GM18498 (cell line): ENCODE measurements at regions not wholly inside any gene's neighbourhood (a gene's known extent, or its start where the extent isn't known, plus 50 kb on each side); places are given as distances from the start of the nearest gene placed in this dataset.

Source experiments
- ATAC-seq: cut with Tn5 transposase; IDR thresholded peaks from one replicate; pipeline ENCODE4 v1.9.1; 2021; ENCODE audit warnings: mild to moderate bottlenecking, moderate library complexity; ENCODE audit not compliant: unreplicated experiment

DNA sequence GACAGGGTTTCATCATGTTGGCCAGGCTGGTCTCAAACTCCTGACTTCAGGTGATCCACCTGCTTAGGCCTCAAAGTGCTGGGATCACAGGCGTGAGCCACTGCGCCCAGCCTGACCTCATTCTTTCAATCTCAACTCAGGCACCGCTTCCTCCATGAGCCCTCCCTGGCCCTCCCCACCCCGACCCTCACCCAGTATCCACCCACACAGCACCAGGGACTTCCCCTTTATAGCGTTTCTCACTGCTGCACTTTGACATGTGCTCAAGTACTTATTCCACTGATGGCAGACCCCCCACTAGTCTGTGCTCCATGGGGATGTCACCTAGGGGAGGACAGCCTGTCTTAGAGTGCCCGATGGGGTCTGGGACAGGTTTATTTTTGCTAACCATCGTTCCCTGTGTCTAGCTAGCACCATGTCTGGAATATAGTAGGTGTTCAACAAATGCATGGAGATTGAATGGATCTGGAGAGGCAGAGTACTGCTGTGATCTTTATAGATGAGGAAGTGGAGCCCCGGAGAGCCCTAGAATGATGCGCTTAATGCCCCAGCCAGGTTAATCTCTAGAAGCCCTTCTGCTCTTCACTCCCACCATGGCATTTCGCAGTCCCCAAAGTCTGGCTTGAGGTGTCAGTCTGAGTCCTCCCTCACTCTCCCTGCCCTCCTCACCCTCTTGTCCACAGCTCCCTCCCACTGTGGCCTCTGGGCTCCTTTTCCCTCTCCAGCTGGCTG lies 258.8 kb downstream of the RPS24 start:
- no peak for ATAC-seq

GRCh38 chr10:78292982-78293865 lies 259.6 kb downstream of the RPS24 start:
- no peak for ATAC-seq

GRCh38 chr10:78295242-78295641 lies 261.6 kb downstream of the RPS24 start:
- ATAC-seq = no peak

- no peak for ATAC-seq
These were observed 263.1 kb downstream of the RPS24 start for GRCh38 chr10:78296785-78297184.

- no peak for ATAC-seq
These were observed 264.3 kb downstream of the RPS24 start for GRCh38 chr10:78297997-78298396.

- no peak for ATAC-seq
These were observed 265.2 kb downstream of the RPS24 start for GRCh38 chr10:78298835-78299234.

GRCh38 chr10:78299851-78300468 lies 266.3 kb downstream of the RPS24 start:
- no peak for ATAC-seq

- no peak for ATAC-seq
These were observed 266.9 kb downstream of the RPS24 start for GRCh38 chr10:78300526-78300925.

DNA sequence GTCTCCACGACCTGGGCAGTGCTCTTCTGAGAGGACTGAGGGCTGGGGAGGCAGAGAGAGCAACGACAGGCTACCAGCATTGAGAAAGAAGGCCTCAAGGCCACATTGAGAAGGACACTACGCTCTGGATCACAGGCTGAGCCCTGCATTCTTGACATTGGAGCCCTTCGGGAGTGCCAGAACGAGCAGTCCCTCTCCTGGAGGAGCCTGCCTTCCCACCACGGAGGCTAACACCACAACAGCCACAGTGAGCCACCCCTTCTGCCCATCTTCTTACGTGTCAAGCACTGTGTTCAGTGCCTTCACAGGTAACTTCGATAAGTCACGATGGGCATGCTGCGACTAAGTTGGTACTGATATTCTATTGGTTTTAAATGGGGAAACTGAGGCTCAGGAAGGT lies 267.8 kb downstream of the RPS24 start:
- no peak for ATAC-seq

DNA sequence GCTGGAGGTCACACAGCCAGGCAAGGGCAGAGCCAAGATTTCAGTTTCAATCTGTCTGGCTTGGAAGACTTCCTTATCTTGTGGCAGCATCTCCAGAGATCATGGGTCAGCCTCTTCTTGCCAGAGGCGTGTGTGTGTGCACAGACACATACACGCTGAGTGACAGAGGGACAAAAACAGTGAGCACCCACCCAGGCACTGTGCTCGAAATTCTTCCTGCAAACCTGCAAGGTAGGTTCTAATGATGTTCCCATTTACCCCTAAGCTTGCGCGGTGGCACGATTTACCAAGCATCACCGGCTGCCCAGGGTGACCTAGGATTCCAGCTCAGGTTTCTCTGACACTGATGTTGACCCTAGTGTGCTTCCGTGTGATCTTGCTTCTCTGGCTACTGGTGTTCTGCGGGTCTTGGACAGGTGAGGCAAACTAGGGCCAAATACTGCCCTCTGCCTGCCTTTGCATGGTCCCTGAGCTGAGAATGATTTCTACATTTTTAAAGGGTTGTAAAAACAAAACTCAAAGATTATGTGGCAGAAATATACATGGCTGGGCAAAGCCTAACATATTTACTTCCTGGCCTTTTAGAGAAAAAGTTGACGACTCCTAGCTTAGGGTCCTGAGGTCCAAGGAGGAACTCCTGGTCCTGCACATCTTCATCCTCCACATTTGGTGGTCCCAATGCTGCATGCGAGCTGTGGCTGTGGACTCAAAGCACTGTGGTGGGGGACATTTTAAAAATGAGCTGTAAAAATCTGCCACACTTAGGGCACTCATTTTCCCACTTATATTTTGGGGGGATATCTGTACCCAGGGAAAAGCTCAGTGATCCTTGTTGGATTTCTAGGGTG lies 268.5 kb downstream of the RPS24 start:
- no peak for ATAC-seq

DNA sequence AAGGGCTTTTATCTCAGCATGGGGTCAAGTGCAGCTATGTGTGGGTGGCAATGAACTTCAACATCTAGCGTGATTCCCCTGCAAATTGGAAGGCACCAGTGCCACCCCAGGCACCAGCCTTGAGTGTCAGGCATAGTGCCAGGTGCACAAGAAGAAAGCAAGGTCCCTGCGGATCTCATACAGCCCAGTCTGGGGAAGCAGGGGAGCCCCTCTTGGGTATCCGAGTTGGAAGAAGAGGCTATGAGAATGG lies 269.0 kb downstream of the RPS24 start:
- no peak for ATAC-seq

- ATAC-seq = peak; percentile 91
These were observed 269.6 kb downstream of the RPS24 start for GRCh38 chr10:78302989-78303854.

- no peak for ATAC-seq
These were observed 270.7 kb downstream of the RPS24 start for GRCh38 chr10:78304091-78305045.

DNA sequence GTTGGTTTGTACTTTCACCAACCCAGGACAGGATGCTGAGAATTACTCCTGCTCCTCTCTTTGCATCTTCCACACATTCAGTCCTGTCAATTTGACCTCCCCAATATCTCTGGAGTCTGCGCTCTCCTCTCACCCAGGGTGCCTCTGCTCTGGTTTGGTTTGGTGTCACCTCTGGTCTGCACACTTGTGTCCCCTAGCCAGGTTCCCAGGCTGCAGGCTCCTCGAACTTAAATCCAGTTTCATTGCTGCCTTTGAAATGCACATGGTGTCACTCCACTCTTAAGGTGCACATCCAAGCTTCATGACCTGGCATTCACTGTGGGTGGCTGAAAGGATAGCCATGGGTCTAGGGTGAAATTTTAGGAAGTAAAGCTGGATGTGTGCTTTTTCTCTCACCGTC lies 271.6 kb downstream of the RPS24 start:
- no peak for ATAC-seq

DNA sequence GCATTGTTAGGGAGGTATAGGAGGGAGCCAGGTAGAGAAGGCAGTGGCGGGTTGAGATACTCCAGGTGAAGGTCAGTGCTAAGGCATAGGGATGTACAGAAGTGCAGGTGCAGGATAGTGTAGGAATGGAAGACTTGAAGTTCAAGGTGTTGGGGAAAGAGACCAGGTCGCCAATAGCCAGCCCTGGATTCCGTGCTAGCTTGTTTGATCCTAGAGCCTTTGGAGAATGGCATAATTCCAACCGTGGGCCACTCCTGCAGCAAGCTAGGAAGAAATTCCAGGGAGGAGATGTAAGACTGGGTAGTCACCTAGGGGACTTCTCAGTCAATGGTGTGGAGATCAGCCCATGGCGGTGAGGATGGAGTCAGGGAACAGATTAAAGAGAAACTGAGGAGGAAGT lies 272.7 kb downstream of the RPS24 start:
- no peak for ATAC-seq

- ATAC-seq = no peak
These were observed 273.9 kb downstream of the RPS24 start for GRCh38 chr10:78307576-78307975.

DNA sequence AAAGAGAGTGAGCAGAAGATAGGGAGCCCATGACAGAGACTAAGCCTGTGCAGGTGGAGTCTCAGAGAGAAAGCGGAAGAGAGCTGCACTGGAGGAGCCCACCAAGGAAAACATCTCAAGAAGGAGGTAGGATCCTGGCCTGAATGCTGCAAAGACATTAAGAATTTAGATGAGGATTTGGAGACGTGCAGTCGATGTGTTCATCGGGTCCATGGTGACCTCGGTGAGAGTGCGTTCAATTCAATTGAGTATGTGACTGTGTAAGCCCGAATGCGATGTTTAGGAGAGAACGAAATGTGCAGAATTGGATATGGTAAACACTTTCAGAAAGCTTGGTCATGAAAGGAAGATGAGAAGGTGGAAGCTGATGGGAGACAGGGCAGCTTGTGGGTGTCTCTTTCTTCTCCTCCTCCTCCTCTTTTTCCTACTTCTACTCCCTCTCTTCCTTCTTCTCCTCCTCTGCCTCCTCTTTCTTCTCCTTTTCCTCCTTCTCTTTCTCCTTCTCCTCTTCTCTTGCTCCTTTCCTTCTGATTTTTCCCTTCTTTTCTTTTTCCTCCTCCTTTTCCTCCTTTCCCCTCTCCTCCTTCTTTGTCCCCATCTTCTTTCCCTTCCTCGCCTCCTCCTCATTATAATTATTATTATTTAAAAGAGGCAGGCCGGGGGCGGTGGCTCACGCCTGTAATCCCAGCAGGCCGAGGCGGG lies 276.0 kb downstream of the RPS24 start:
- no peak for ATAC-seq

DNA sequence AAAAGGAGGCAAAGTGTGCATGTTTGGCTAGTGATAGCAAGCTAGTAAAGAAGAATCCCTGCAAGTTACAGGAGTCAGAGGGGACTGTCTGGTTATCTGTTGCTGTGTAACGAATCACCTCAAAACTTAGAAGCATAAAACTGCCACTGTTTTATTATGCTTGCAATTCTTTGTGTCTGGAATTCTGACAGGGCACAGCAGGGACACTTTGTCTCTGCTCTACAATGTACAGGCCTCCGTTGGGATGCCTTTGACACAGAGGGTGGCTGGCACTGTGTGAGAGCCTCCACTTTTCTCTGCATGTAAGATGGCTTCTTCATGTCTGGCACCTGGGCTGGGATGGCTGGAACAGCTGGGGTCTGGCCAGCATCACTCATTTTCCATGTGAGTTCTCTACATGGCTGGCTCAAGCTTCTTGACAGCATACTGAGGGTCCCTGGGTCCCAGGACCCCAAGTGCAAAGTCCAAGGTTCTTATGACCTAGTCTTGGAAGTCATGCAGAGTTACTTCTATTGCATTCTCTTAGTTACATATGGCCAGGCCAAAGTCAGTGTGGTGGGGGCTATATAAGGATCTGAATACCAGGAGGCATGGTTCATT lies 276.9 kb downstream of the RPS24 start:
- ATAC-seq = no peak
